Body of pancreas (tissue), 4 donors: ENCODE measurements at regions not wholly inside any gene's neighbourhood (a gene's known extent, or its start where the extent isn't known, plus 50 kb on each side); places are given as distances from the start of the nearest gene placed in this dataset.

Experiments used
- ATAC-seq: fragments of 150-250 bp; one replicate; pipeline ENCODE4 v1.9.1; 2016
- DNase-seq, 4 donors: peaks; one replicate each; pipeline ENCODE4 v3.0.0-alpha.2; 2019
- H3K27ac ChIP-seq, 4 donors: fragments of 200-600 bp; sonication (generic); 1 replicate in 3 of 4; 2 replicates in 1 of 4; pipeline versions ENCODE4 v1.5.1 to v1.6.1; 2016 to 2019; ENCODE audit warnings: mild to moderate bottlenecking in 1 of 4, mixed read lengths in 1 of 4, moderate library complexity in 1 of 4
- H3K27me3 ChIP-seq, 2 donors: fragments of 200-600 bp; sonication (generic); one replicate each; pipeline ENCODE4 v1.6.0; 2016; ENCODE audit warnings: mild to moderate bottlenecking in 1 of 2
- H3K36me3 ChIP-seq, 2 donors: fragments of 200-600 bp; sonication (generic); replicated peaks in 1 of 2; 2 replicates each; pipeline ENCODE4 v1.5.1; 2016; ENCODE audit warnings: low read depth in 2 of 2; ENCODE audit not compliant: insufficient read depth in 1 of 2
- H3K4me1 ChIP-seq: fragments of 200-600 bp; sonication (generic); one replicate; pipeline ENCODE4 v1.6.0; 2016
- H3K4me3 ChIP-seq, 2 donors: fragments of 200-600 bp; sonication (generic); 1 replicate in 1 of 2; 2 replicates in 1 of 2; pipeline ENCODE4 v1.5.1; 2016 to 2019
- H3K9me3 ChIP-seq, 3 donors: fragments of 200-600 bp; sonication (generic); 1 replicate in 2 of 3; 2 replicates in 1 of 3; pipeline ENCODE4 v1.5.1; 2016
- POLR2A ChIP-seq, 3 donors: fragments of 450-650 bp; IDR thresholded peaks; one replicate each; pipeline ENCODE4 v1.6.1; 2016; ENCODE audit warnings: antibody characterized with exemption in 3 of 3, mild to moderate bottlenecking in 2 of 3
- WGBS, 2 donors: methylation state at CpG; one replicate each; pipeline ENCODE4 v1.1.5; 2017; 5-methylcytosine and 5-hydroxymethylcytosine counted together
- intact Hi-C: fragments of 100-400 bp; cut with DNase I; formaldehyde crosslinking; loops from one replicate; pipeline ENCODE4 v1.15.1; 2023
- TF ChIP-seq, protein P1 (sequence below), 7 experiments: fragments of 450-650 bp in 4 of 7; fragments of 200-600 bp in 3 of 7; sonication (generic) in 3 of 7; IDR thresholded peaks; one replicate each; pipeline ENCODE4 v1.5.1; 2016 to 2019; ENCODE audit warnings: antibody characterized with exemption in 7 of 7

- 91 to 95% methylated on average over 6 of the region's 6 CpGs for WGBS, 2 donors
- Histone ChIP-seq H3K27me3 (no peaks in the 10 kb centered on the region), H3K4me3 (no peak overlapping the region), H3K9me3 (no peaks in the 10 kb centered on the region), H3K27ac (no peak overlapping the region), H3K36me3 (no peaks in the 10 kb centered on the region), H3K4me1 (no peaks in the 10 kb centered on the region)
- TF ChIP-seq, protein P1, sequence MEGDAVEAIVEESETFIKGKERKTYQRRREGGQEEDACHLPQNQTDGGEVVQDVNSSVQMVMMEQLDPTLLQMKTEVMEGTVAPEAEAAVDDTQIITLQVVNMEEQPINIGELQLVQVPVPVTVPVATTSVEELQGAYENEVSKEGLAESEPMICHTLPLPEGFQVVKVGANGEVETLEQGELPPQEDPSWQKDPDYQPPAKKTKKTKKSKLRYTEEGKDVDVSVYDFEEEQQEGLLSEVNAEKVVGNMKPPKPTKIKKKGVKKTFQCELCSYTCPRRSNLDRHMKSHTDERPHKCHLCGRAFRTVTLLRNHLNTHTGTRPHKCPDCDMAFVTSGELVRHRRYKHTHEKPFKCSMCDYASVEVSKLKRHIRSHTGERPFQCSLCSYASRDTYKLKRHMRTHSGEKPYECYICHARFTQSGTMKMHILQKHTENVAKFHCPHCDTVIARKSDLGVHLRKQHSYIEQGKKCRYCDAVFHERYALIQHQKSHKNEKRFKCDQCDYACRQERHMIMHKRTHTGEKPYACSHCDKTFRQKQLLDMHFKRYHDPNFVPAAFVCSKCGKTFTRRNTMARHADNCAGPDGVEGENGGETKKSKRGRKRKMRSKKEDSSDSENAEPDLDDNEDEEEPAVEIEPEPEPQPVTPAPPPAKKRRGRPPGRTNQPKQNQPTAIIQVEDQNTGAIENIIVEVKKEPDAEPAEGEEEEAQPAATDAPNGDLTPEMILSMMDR (IDR thresholded peaks at IDR 0.05): no peak
- TF ChIP-seq POLR2A (IDR thresholded peaks at IDR 0.05): no peak
- no peak for ATAC-seq
- intact Hi-C loops: no loop called here
- DNase-seq: no peak
These were observed 93.6 kb upstream of the BARHL2 start for GRCh38 chr1:90810681-90811080.

- Histone ChIP-seq H3K4me3 (no peak overlapping the region), H3K4me1 (no peaks in the 10 kb centered on the region), H3K36me3 (no peaks in the 10 kb centered on the region), H3K27ac (no peak overlapping the region), H3K9me3 (no peaks in the 10 kb centered on the region), H3K27me3 (no peaks in the 10 kb centered on the region)
- WGBS, 2 donors: 64 to 85% methylated on average over 3 of the region's 3 CpGs
- DNase-seq: no peak
- ATAC-seq: no peak
- no peak for TF ChIP-seq POLR2A (IDR thresholded peaks at IDR 0.05)
- TF ChIP-seq, protein P1 (IDR thresholded peaks at IDR 0.05): no peak
- intact Hi-C loops: no loop called here
These were observed 92.9 kb upstream of the BARHL2 start for GRCh38 chr1:90809996-90810395.

DNA sequence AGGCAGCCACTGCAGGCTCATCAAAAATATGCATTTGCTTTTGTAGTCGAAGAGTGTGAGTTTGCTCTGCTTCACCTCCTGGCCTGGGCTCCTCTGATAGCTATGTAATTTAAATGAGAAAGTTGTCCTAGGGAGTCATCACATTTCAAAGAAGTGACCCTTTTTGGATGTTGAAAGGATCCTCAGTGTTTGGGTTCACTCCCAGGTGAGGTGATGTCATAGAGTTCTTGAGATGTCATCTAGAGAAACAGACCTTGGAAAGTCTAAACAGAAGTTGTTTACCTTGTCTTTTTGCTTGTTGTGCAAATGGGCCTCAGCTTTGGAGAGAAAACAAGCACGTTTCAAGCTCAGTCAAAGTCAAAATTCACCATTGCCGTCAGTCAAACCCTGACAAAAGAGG is 92.0 kb upstream of the BARHL2 start:
- ATAC-seq: no peak
- H3K27ac ChIP-seq: no peak overlapping the region
- WGBS, 2 donors: 63 to 74% methylated on average over 3 of the region's 3 CpGs

DNA sequence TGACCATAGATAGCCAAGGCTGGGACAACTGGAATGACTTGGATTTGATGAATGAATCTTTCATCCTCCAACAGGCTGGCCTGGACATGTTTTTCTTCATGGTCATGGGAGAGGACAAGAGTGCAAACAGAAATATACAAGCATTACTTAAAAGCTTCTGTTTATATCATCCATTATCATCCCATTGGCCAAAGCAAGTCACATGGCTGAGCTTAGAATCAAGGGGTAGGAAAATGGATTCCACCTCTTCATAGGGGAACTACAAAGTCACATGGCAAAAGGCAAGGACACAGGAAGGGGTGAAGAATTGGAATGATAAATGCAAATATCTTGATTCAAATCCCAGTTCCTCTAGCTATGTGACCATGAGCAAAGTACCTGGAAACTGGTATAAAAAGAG is 90.2 kb upstream of the BARHL2 start:
- Histone ChIP-seq H3K36me3 (no peaks in the 10 kb centered on the region), H3K27me3 (no peaks in the 10 kb centered on the region), H3K4me1 (no peaks in the 10 kb centered on the region), H3K9me3 (no peaks in the 10 kb centered on the region), H3K27ac (no peak overlapping the region), H3K4me3 (no peak overlapping the region)
- DNase-seq (no peak), ATAC-seq (no peak)
- intact Hi-C loops: no loop called here
- TF ChIP-seq, protein P1 (IDR thresholded peaks at IDR 0.05): no peak
- no peak for TF ChIP-seq POLR2A (IDR thresholded peaks at IDR 0.05)

More for the DNA sequence above, 92.0 kb upstream of the BARHL2 start:
- H3K4me1 ChIP-seq: no peaks in the 10 kb centered on the region
- DNase-seq: no peak
- no peaks in the 10 kb centered on the region for H3K36me3 ChIP-seq
- intact Hi-C loops: no loop called here
- no peaks in the 10 kb centered on the region for H3K27me3 ChIP-seq
- no peaks in the 10 kb centered on the region for H3K9me3 ChIP-seq
- no peak for TF ChIP-seq POLR2A (IDR thresholded peaks at IDR 0.05)
- TF ChIP-seq, protein P1 (IDR thresholded peaks at IDR 0.05): no peak
- no peak overlapping the region for H3K4me3 ChIP-seq

DNA sequence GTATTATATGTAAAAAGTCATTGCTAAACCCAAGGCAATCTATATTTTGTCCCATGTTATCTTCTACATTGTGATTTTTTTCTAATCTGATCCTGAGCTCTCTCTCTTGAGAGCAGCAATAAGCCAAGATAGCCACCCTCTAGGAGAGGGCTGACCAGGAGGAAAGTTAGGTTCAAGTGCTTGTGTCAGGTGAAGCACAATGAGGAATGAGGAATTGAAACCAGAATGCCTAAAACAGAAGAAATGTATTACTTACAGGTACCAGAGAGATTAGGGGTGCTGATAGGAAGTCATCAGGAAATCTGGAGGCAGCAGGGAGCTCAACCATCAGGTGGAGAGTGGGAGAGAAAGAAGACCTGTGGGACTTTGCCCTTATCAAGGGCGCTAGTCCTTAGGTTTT is 85.5 kb upstream of the BARHL2 start:
- no peaks in the 10 kb centered on the region for H3K27me3 ChIP-seq
- no peak overlapping the region for H3K4me3 ChIP-seq
- 91 to 100% methylated on average over 1 of the region's 1 CpG for WGBS, 2 donors
- TF ChIP-seq POLR2A (IDR thresholded peaks at IDR 0.05): no peak
- TF ChIP-seq, protein P1 (IDR thresholded peaks at IDR 0.05): no peak
- H3K27ac ChIP-seq: no peak overlapping the region
- H3K9me3 ChIP-seq: no peaks in the 10 kb centered on the region
- ATAC-seq (no peak), DNase-seq (no peak)
- no peaks in the 10 kb centered on the region for H3K36me3 ChIP-seq
- intact Hi-C loops: no loop called here
- H3K4me1 ChIP-seq: no peaks in the 10 kb centered on the region
